Tibial nerve (tissue), 4 donors: ENCODE measurements at regions not wholly inside any gene's neighbourhood (a gene's known extent, or its start where the extent isn't known, plus 50 kb on each side); places are given as distances from the start of the nearest gene placed in this dataset.

Experiments
- DNase-seq, 2 donors: peaks; one replicate each; pipeline ENCODE4 v3.0.0-alpha.2; 2019; ENCODE audit warnings: low spot score in 2 of 2
- H3K27ac ChIP-seq, 4 donors: fragments of 200-600 bp; sonication (generic) in 3 of 4; one replicate each; pipeline ENCODE4 v1.5.1; 2017 to 2019; ENCODE audit warnings: mild to moderate bottlenecking in 1 of 4
- H3K27me3 ChIP-seq, 2 donors: fragments of 200-600 bp; sonication (generic) in 1 of 2; one replicate each; pipeline versions ENCODE4 v1.5.1 to v1.6.0; 2017 to 2019
- H3K36me3 ChIP-seq, 3 donors: fragments of 200-600 bp; sonication (generic); one replicate each; pipeline ENCODE4 v1.5.1; 2018 to 2019
- H3K4me1 ChIP-seq, 4 donors: fragments of 200-600 bp; sonication (generic) in 3 of 4; one replicate each; pipeline ENCODE4 v1.5.1; 2017 to 2019
- H3K4me3 ChIP-seq, 4 donors: fragments of 200-600 bp; sonication (generic) in 3 of 4; one replicate each; pipeline ENCODE4 v1.5.1; 2017 to 2019; ENCODE audit warnings: mild to moderate bottlenecking in 1 of 4, moderate library complexity in 1 of 4
- H3K9me3 ChIP-seq, 4 donors: fragments of 200-600 bp; sonication (generic) in 3 of 4; one replicate each; pipeline ENCODE4 v1.5.1; 2017 to 2019
- CTCF ChIP-seq, 5 experiments: fragments of 200-600 bp in 3 of 5; fragments of 450-650 bp in 2 of 5; sonication (generic) in 3 of 5; IDR thresholded peaks; one replicate each; pipeline ENCODE4 v1.5.1; 2016 to 2019; ENCODE audit warnings: antibody characterized with exemption in 5 of 5, mild to moderate bottlenecking in 3 of 5, moderate library complexity in 2 of 5
- EP300 ChIP-seq, 2 donors: sonication (generic); formaldehyde crosslinking; IDR thresholded peaks; one replicate each; pipeline ENCODE4 v1.6.1; 2017; ENCODE audit warnings: antibody characterized with exemption in 2 of 2, mild to moderate bottlenecking in 1 of 2
- POLR2A ChIP-seq, 2 donors: fragments of 450-650 bp; IDR thresholded peaks; one replicate each; pipeline ENCODE4 v1.6.1; 2017; ENCODE audit warnings: antibody characterized with exemption in 2 of 2, mild to moderate bottlenecking in 2 of 2, moderate library complexity in 2 of 2
- WGBS, 2 donors: methylation state at CpG; one replicate each; pipeline ENCODE4 v1.1.5; 2018; 5-methylcytosine and 5-hydroxymethylcytosine counted together

DNA sequence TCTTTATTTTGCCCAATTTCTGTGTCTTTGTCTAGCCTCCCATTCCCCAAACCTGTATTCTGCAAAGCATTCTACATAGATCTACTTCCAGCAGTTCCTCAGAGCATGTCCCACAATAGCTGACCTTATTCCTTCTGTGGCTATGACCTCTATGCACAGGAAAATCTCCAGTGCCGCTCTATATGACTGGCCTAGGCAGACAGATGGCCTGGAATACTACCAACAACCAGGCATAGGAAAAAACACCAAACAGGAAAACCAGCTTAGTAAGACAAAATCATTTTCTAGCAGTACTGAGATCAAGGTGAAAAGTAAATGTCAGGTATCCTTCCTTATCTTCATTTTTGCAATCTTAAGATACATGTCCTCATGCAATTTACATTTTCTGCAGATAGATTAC is 1115.0 kb downstream of the IGSF11 start:
- TF ChIP-seq EP300 (IDR thresholded peaks at IDR 0.05), result no peak
- TF ChIP-seq CTCF (IDR thresholded peaks at IDR 0.05), result no peak
- TF ChIP-seq POLR2A (IDR thresholded peaks at IDR 0.05), result no peak
- Histone ChIP-seq H3K9me3 (no peaks in the 10 kb centered on the region), H3K4me3 (no peak overlapping the region), H3K27ac (no peak overlapping the region), H3K36me3 (no peaks in the 10 kb centered on the region), H3K4me1 (no peaks in the 10 kb centered on the region), H3K27me3 (no peaks in the 10 kb centered on the region)
- WGBS, 2 donors, result 62 to 79% methylated on average over 1 of the region's 1 CpG
- DNase-seq, result no peak

GRCh38 chr3:117920253-117920898 is 1114.3 kb downstream of the IGSF11 start:
- Histone ChIP-seq H3K27me3 (no peaks in the 10 kb centered on the region), H3K9me3 (no peaks in the 10 kb centered on the region), H3K36me3 (no peaks in the 10 kb centered on the region), H3K27ac (no peak overlapping the region), H3K4me3 (no peak overlapping the region), H3K4me1 (no peaks in the 10 kb centered on the region)
- DNase-seq, result no peak
- TF ChIP-seq POLR2A (IDR thresholded peaks at IDR 0.05) (no peak), CTCF (IDR thresholded peaks at IDR 0.05) (no peak), EP300 (IDR thresholded peaks at IDR 0.05) (no peak)
- 31 to 34% methylated on average over 7 of the region's 7 CpGs for WGBS, 2 donors

DNA sequence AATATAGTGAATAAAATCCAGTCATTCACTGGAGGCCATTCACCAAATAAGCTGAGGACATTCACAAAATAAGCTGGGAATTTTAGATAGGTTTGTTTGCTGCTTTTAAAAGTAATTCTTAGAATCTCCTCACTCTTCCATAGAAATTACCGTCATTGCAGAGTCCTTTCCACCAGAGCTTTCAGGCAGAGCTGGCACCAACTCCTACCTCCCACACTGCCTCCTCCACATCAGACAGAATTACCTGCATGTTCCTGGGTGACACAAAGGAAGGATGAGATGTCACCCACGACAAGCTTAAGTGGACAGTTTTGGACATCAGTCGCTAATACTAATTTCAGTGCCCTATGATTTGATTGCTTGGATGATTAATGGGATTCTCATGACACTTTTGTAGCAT is 1113.2 kb downstream of the IGSF11 start:
- no peak for DNase-seq

GRCh38 chr3:117922039-117922438 is 1112.6 kb downstream of the IGSF11 start:
- no peak for DNase-seq
- Histone ChIP-seq H3K9me3 (no peaks in the 10 kb centered on the region), H3K27me3 (no peaks in the 10 kb centered on the region), H3K27ac (no peak overlapping the region), H3K4me1 (no peaks in the 10 kb centered on the region), H3K36me3 (no peaks in the 10 kb centered on the region), H3K4me3 (no peak overlapping the region)
- TF ChIP-seq POLR2A (IDR thresholded peaks at IDR 0.05) (no peak), EP300 (IDR thresholded peaks at IDR 0.05) (no peak), CTCF (IDR thresholded peaks at IDR 0.05) (no peak)
- 62% methylated on average over 4 of the region's 4 CpGs for WGBS, 2 donors

More for the DNA sequence above, 1113.2 kb downstream of the IGSF11 start:
- H3K36me3 ChIP-seq, result no peaks in the 10 kb centered on the region
- no peaks in the 10 kb centered on the region for H3K27me3 ChIP-seq
- no peak overlapping the region for H3K4me3 ChIP-seq
- no peaks in the 10 kb centered on the region for H3K9me3 ChIP-seq
- no peaks in the 10 kb centered on the region for H3K4me1 ChIP-seq
- WGBS, 2 donors, result 78 to 84% methylated on average over 3 of the region's 3 CpGs
- H3K27ac ChIP-seq, result no peak overlapping the region
- TF ChIP-seq EP300 (IDR thresholded peaks at IDR 0.05) (no peak), CTCF (IDR thresholded peaks at IDR 0.05) (no peak), POLR2A (IDR thresholded peaks at IDR 0.05) (no peak)

GRCh38 chr3:117926819-117927218 is 1107.8 kb downstream of the IGSF11 start:
- DNase-seq, result no peak
- H3K9me3 ChIP-seq, result no peaks in the 10 kb centered on the region

More at GRCh38 chr3:117926819-117927218, 1107.8 kb downstream of the IGSF11 start:
- H3K36me3 ChIP-seq, result no peaks in the 10 kb centered on the region
- no peaks in the 10 kb centered on the region for H3K4me1 ChIP-seq
- no peak for TF ChIP-seq CTCF (IDR thresholded peaks at IDR 0.05)
- no peak for TF ChIP-seq POLR2A (IDR thresholded peaks at IDR 0.05)
- TF ChIP-seq EP300 (IDR thresholded peaks at IDR 0.05), result no peak
- no peaks in the 10 kb centered on the region for H3K27me3 ChIP-seq
- no peak overlapping the region for H3K4me3 ChIP-seq
- no peak overlapping the region for H3K27ac ChIP-seq
